Activated naive CD8-positive, alpha-beta T cell treated with anti-CD3 and anti-CD28 coated beads, Interleukin-2, amount 10 ng/mL, durations not matched to agents 7 days and 5 days (primary cell): ENCODE measurements at regions not wholly inside any gene's neighbourhood (a gene's known extent, or its start where the extent isn't known, plus 50 kb on each side); places are given as distances from the start of the nearest gene placed in this dataset.
"Not testable (repeated sequence)": the region's sequence is repeated elsewhere in the genome, so short reads cannot be mapped to it uniquely, and the experiment has no call there.

Experiments
- ATAC-seq: fragments of 150-1000 bp; cut with Tn5 transposase; one replicate; pipeline ENCODE4 v1.10.0; 2021; ENCODE audit warnings: low read depth, moderate library complexity
- POLR2A ChIA-PET: fragments of 350-600 bp; sonication (Branson Sonifier 250); formaldehyde crosslinking; loops from one replicate; lab custom pipeline; 2021; ENCODE audit warnings: antibody characterized with exemption; lab: Charles Lee
- DNase-seq: peaks from one replicate; pipeline ENCODE4 v3.0.0; 2021
- H3K27ac Mint-ChIP-seq: one replicate; pipeline ENCODE4 v1.8.0; 2022; ENCODE audit warnings: mild to moderate bottlenecking, mixed read lengths
- H3K27me3 Mint-ChIP-seq: one replicate; pipeline ENCODE4 v1.8.0; 2022; ENCODE audit warnings: mild to moderate bottlenecking, moderate library complexity, mixed read lengths
- H3K36me3 Mint-ChIP-seq: one replicate; pipeline ENCODE4 v1.8.0; 2021; ENCODE audit warnings: mild to moderate bottlenecking, mixed read lengths
- H3K4me1 Mint-ChIP-seq: one replicate; pipeline ENCODE4 v1.8.0; 2021; ENCODE audit warnings: mixed read lengths
- H3K4me3 Mint-ChIP-seq: one replicate; pipeline ENCODE4 v1.8.0; 2022; ENCODE audit warnings: mild to moderate bottlenecking, moderate library complexity, mixed read lengths
- H3K9me3 Mint-ChIP-seq: one replicate; pipeline ENCODE4 v1.8.0; 2021; ENCODE audit warnings: mixed read lengths

- no peaks in the 10 kb centered on the region for H3K27me3 Mint-ChIP-seq
- H3K36me3 Mint-ChIP-seq = no peaks in the 10 kb centered on the region
- POLR2A ChIA-PET = no interaction called here
- ATAC-seq (no peak), DNase-seq (no peak)
- H3K9me3 Mint-ChIP-seq = no peaks in the 10 kb centered on the region
- no peak overlapping the region for H3K4me3 Mint-ChIP-seq
- no peak overlapping the region for H3K27ac Mint-ChIP-seq
- no peaks in the 10 kb centered on the region for H3K4me1 Mint-ChIP-seq
Observed at GRCh38 chrX:128846385-128846784, 676.9 kb downstream of the SMARCA1 start.

DNA sequence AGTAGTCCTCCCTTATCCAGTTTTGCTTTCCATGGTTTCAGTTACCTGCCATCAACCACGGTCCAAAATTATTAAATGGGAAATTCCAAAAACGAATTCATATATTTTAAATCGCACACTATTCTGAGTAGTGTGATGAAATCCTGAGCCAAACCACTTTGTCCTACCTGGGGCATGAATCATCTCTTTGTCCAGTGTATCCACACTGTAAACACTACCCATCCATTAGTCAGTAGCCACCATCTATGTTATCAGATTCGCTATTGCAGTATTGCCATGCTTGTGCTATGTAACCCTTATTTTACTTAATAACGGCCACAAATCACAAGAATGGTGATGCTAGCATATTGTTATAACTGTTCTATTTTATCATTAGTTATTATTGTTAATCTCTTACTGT lies 704.6 kb downstream of the SMARCA1 start:
- POLR2A ChIA-PET = no interaction called here
- Mint-ChIP-seq H3K27me3 (no peaks in the 10 kb centered on the region), H3K4me1 (no peaks in the 10 kb centered on the region), H3K4me3 (no peak overlapping the region), H3K27ac (no peak overlapping the region), H3K36me3 (no peaks in the 10 kb centered on the region), H3K9me3 (no peaks in the 10 kb centered on the region)
- DNase-seq (no peak), ATAC-seq (no peak)

- ATAC-seq (no peak), DNase-seq (no peak)
- H3K36me3 Mint-ChIP-seq = no peaks in the 10 kb centered on the region
- H3K9me3 Mint-ChIP-seq = no peaks in the 10 kb centered on the region
- no peak overlapping the region for H3K4me3 Mint-ChIP-seq
- POLR2A ChIA-PET = no interaction called here
- no peaks in the 10 kb centered on the region for H3K4me1 Mint-ChIP-seq
- H3K27ac Mint-ChIP-seq = no peak overlapping the region
- no peaks in the 10 kb centered on the region for H3K27me3 Mint-ChIP-seq
Observed at GRCh38 chrX:128816919-128817318, 706.4 kb downstream of the SMARCA1 start.

GRCh38 chrX:128807367-128807766 lies 715.9 kb downstream of the SMARCA1 start:
- Mint-ChIP-seq H3K27me3 (no peaks in the 10 kb centered on the region), H3K27ac (no peak overlapping the region), H3K4me1 (no peaks in the 10 kb centered on the region), H3K4me3 (no peak overlapping the region), H3K9me3 (no peaks in the 10 kb centered on the region), H3K36me3 (no peaks in the 10 kb centered on the region)
- ATAC-seq (no peak), DNase-seq (no peak)
- POLR2A ChIA-PET = no interaction called here

GRCh38 chrX:128805236-128805635 lies 718.1 kb downstream of the SMARCA1 start:
- no peaks in the 10 kb centered on the region for H3K36me3 Mint-ChIP-seq
- ATAC-seq = no peak
- POLR2A ChIA-PET = no interaction called here
- no peaks in the 10 kb centered on the region for H3K27me3 Mint-ChIP-seq
- DNase-seq = no peak
- H3K4me3 Mint-ChIP-seq = no peak overlapping the region
- H3K27ac Mint-ChIP-seq = no peak overlapping the region
- no peaks in the 10 kb centered on the region for H3K9me3 Mint-ChIP-seq
- no peaks in the 10 kb centered on the region for H3K4me1 Mint-ChIP-seq

- H3K4me1 Mint-ChIP-seq = no peaks in the 10 kb centered on the region
- ATAC-seq (no peak), DNase-seq (no peak)
- H3K9me3 Mint-ChIP-seq = no peaks in the 10 kb centered on the region
- no peaks in the 10 kb centered on the region for H3K36me3 Mint-ChIP-seq
- no peaks in the 10 kb centered on the region for H3K27me3 Mint-ChIP-seq
- no peak overlapping the region for H3K4me3 Mint-ChIP-seq
- POLR2A ChIA-PET = no interaction called here
- no peak overlapping the region for H3K27ac Mint-ChIP-seq
Observed at GRCh38 chrX:128804828-128805227, 718.5 kb downstream of the SMARCA1 start.

DNA sequence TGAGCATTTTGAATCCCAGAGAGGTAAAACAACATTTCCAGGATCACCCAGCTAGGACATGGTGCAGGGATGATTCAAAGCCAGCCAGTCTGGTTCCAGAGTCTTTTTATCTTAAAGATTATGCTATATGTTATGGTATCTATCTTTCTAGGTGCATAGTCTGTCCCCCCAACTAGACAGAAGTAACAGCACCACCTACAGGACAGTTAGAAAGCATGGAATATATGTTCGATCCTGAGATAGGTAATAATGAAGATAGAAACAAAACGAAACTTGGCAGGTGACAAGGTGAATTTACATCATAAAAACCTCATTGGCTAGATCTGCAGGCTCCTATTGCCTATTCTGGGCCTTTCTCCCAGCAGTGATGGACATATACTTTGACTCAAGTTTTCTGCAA lies 723.2 kb downstream of the SMARCA1 start:
- DNase-seq = no peak
- no peaks in the 10 kb centered on the region for H3K4me1 Mint-ChIP-seq
- POLR2A ChIA-PET = no interaction called here
- no peaks in the 10 kb centered on the region for H3K9me3 Mint-ChIP-seq
- no peaks in the 10 kb centered on the region for H3K27me3 Mint-ChIP-seq
- no peaks in the 10 kb centered on the region for H3K36me3 Mint-ChIP-seq
- ATAC-seq = no peak
- H3K27ac Mint-ChIP-seq = no peak overlapping the region
- H3K4me3 Mint-ChIP-seq = no peak overlapping the region

DNA sequence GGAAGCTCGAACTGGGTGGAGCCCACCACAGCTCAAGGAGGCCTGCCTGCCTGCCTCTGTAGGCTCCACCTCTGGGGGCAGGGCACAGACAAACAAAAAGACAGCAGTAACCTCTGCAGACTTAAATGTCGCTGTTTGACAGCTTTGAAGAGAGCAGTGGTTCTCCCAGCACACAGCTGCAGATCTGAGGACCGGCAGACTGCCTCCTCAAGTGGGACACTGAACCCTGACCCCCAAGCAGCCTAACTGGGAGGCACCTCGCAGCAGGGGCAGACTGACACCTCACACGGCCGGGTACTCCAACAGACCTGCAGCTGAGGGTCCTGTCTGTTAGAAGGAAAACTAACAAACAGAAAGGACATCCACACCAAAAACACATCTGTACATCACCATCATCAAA lies 730.9 kb upstream of the ACTRT1 start:
- H3K4me1 Mint-ChIP-seq, ATAC-seq, POLR2A ChIA-PET, H3K36me3 Mint-ChIP-seq, H3K27me3 Mint-ChIP-seq, DNase-seq, H3K9me3 Mint-ChIP-seq: not testable (repeated sequence)
- Mint-ChIP-seq H3K4me3 (peak overlapping the region; percentile 45), H3K27ac (peak overlapping the region; percentile 38)

- POLR2A ChIA-PET = no interaction called here
- Mint-ChIP-seq H3K4me1 (peaks cover 3% of the 10 kb centered on the region), H3K9me3 (no peaks in the 10 kb centered on the region), H3K27ac (no peak overlapping the region), H3K36me3 (no peaks in the 10 kb centered on the region), H3K27me3 (no peaks in the 10 kb centered on the region), H3K4me3 (no peak overlapping the region)
- ATAC-seq (peak; percentile 60), DNase-seq (no peak)
Observed at GRCh38 chrX:128781506-128781905, 729.3 kb upstream of the ACTRT1 start.

DNA sequence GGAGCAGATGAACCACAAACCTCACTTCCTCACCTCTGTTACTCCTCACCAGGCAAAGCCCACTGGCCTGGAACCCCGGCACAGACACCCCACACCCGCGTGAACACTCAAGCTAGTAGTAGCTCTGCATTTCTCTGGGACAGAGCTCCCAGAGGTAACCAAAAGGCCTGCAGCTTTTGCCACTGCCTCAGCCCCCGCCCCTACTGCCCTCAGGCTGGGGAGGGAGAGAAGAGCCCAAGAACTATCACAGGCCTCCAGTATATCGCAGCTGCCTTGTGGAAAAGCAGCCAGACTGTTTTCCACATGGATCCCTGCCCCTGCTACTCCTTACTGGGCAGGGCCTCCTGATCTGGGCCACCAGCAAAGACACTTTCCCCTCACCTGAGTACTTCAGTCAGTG lies 728.7 kb upstream of the ACTRT1 start:
- DNase-seq = no peak
- peaks cover 3% of the 10 kb centered on the region for H3K4me1 Mint-ChIP-seq
- H3K27ac Mint-ChIP-seq = no peak overlapping the region
- H3K36me3 Mint-ChIP-seq = no peaks in the 10 kb centered on the region
- POLR2A ChIA-PET = no interaction called here
- no peaks in the 10 kb centered on the region for H3K27me3 Mint-ChIP-seq
- H3K9me3 Mint-ChIP-seq = no peaks in the 10 kb centered on the region
- no peak overlapping the region for H3K4me3 Mint-ChIP-seq
- no peak for ATAC-seq

GRCh38 chrX:128769495-128769894 lies 717.3 kb upstream of the ACTRT1 start:
- POLR2A ChIA-PET = no interaction called here
- peaks cover 1% of the 10 kb centered on the region for H3K9me3 Mint-ChIP-seq
- no peak overlapping the region for H3K4me3 Mint-ChIP-seq
- no peaks in the 10 kb centered on the region for H3K4me1 Mint-ChIP-seq
- no peak for DNase-seq
- no peaks in the 10 kb centered on the region for H3K27me3 Mint-ChIP-seq
- no peak overlapping the region for H3K27ac Mint-ChIP-seq
- H3K36me3 Mint-ChIP-seq = no peaks in the 10 kb centered on the region
- ATAC-seq = no peak

DNA sequence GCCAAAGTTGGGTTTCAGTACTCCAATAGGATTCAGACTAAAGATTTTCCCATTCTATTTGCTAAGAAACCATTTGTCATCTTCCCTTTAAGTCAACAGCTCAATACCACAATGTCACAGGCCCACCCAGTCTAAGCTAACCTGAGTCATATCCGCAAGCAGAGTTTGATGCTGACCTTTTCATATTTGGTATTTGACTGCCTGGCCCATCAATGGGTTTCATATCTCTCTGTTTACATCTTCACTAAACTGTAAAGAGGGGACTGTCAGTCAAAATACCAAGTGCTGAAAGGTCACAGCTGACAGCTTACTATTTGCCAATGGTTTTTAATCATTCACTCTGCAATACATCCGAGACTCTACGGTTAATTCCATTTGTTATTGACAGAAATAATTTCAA lies 707.5 kb upstream of the ACTRT1 start:
- Mint-ChIP-seq H3K27ac (no peak overlapping the region), H3K9me3 (no peaks in the 10 kb centered on the region)
- POLR2A ChIA-PET = no interaction called here

DNA sequence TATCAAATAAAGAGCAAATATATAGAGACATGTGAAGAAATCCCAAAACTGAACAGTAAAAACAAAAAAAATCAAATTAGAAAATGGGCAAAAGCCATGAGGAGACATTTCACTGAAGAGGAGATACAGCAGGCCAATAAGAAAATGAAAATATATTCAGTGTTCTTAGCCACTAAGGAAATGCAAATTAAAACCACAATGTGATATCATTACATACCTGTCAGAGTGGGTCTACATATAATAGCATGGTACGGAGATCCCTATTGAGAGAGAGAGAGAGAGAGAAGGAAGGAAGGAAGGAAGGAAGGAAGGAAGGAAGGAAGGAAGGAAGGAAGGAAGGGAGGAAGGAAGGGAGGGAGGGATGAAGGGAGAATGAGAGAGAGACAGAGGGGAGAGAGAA lies 707.0 kb upstream of the ACTRT1 start:
- H3K9me3 Mint-ChIP-seq = no peaks in the 10 kb centered on the region
- no peaks in the 10 kb centered on the region for H3K27me3 Mint-ChIP-seq
- ATAC-seq (no peak), DNase-seq (no peak)
- no peak overlapping the region for H3K27ac Mint-ChIP-seq
- H3K4me1 Mint-ChIP-seq = no peaks in the 10 kb centered on the region
- no peak overlapping the region for H3K4me3 Mint-ChIP-seq
- no peaks in the 10 kb centered on the region for H3K36me3 Mint-ChIP-seq
- POLR2A ChIA-PET = no interaction called here

More for the DNA sequence above, 707.5 kb upstream of the ACTRT1 start:
- no peak overlapping the region for H3K4me3 Mint-ChIP-seq
- H3K4me1 Mint-ChIP-seq = no peaks in the 10 kb centered on the region
- H3K27me3 Mint-ChIP-seq = no peaks in the 10 kb centered on the region
- DNase-seq = no peak
- no peaks in the 10 kb centered on the region for H3K36me3 Mint-ChIP-seq
- ATAC-seq = no peak

DNA sequence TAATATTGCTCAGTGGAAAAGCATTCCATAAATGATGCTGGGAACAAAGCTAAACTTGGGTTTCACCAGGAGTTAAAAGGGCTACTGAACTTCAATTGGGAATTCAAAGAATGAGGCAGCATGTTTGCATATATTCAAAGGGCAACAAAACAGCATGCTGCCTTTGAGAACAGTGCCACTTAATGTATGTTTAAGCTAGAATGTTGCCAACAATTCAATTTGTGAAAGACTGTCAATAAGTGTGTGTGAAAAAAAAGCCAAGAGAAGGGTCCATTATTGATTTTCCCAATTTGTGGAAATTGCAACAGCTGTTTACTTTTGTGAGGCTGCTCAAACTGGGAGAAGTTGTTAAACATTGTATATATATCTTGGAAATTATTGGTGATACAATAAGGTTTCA lies 701.9 kb upstream of the ACTRT1 start:
- POLR2A ChIA-PET = no interaction called here
- ATAC-seq = no peak
- no peak overlapping the region for H3K27ac Mint-ChIP-seq

DNA sequence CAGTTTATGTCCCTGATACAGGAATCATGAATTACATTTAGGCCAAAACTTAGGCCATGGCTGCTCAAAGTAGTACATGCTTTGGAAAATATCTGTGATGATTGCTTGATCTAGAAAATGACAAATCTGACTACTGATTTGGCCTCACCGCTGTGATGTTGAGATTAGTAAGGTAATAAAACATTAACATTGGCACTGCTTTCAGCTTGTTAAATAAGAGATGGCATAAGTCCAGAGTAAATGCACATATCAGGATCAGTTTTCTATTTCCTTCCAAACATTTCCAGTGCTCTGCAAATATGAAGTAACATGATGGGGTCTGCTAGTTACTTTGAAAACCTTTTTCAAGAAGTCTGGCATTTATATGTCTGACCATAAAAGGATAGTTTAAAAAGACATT lies 687.3 kb upstream of the ACTRT1 start:
- Mint-ChIP-seq H3K4me3 (no peak overlapping the region), H3K27me3 (no peaks in the 10 kb centered on the region), H3K27ac (no peak overlapping the region), H3K36me3 (no peaks in the 10 kb centered on the region), H3K4me1 (no peaks in the 10 kb centered on the region), H3K9me3 (no peaks in the 10 kb centered on the region)
- no peak for DNase-seq
- POLR2A ChIA-PET = no interaction called here
- no peak for ATAC-seq

More for the DNA sequence above, 701.9 kb upstream of the ACTRT1 start:
- Mint-ChIP-seq H3K9me3 (no peaks in the 10 kb centered on the region), H3K4me1 (no peaks in the 10 kb centered on the region), H3K36me3 (no peaks in the 10 kb centered on the region), H3K27me3 (no peaks in the 10 kb centered on the region), H3K4me3 (no peak overlapping the region)
- DNase-seq = no peak
